H1 (cell line): ENCODE measurements at regions not wholly inside any gene's neighbourhood (a gene's known extent, or its start where the extent isn't known, plus 50 kb on each side); places are given as distances from the start of the nearest gene placed in this dataset.

Experiments used
- RBBP5 ChIP-seq: IDR thresholded peaks from 2 replicates; pipeline ENCODE4 v1.7.1; 2012; ENCODE audit warnings: low read depth, mild to moderate bottlenecking, inconsistent platforms, low read length, moderate library complexity, borderline replicate concordance

DNA sequence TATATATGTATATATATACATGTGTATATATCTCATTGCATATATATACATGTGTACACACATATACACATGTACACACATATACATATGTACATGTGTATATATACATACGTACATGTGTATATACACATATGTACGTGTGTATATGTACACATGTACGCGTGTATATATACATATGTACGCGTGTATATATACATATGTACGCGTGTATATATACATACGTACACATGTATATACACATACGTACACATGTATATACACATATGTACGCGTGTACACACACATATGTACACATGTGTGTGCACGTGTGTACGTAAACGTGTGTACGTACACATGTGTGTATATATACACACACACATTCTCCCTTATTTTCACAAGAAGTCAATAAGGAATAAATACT lies 141.6 kb upstream of the TMCC3 start (continued):
- no peak for TF ChIP-seq RBBP5
- TF ChIP-seq, all 59 proteins: peak for 0
